ENCODE measurements at regions not wholly inside any gene's neighbourhood (a gene's known extent, or its start where the extent isn't known, plus 50 kb on each side); places are given as distances from the start of the nearest gene placed in this dataset.

GRCh38 chr13:47726394-47726793, 274.7 kb downstream of the SUCLA2 start:
- TF ChIP-seq CTCF (conservative IDR thresholded peaks at IDR 0.05): no peak
- no peak for TF ChIP-seq EZH2 (IDR thresholded peaks at IDR 0.05; ENCODE audit: low read depth)

Data from PC-9 (cell line).